ENCODE measurements at regions not wholly inside any gene's neighbourhood (a gene's known extent, or its start where the extent isn't known, plus 50 kb on each side); places are given as distances from the start of the nearest gene placed in this dataset.

DNA sequence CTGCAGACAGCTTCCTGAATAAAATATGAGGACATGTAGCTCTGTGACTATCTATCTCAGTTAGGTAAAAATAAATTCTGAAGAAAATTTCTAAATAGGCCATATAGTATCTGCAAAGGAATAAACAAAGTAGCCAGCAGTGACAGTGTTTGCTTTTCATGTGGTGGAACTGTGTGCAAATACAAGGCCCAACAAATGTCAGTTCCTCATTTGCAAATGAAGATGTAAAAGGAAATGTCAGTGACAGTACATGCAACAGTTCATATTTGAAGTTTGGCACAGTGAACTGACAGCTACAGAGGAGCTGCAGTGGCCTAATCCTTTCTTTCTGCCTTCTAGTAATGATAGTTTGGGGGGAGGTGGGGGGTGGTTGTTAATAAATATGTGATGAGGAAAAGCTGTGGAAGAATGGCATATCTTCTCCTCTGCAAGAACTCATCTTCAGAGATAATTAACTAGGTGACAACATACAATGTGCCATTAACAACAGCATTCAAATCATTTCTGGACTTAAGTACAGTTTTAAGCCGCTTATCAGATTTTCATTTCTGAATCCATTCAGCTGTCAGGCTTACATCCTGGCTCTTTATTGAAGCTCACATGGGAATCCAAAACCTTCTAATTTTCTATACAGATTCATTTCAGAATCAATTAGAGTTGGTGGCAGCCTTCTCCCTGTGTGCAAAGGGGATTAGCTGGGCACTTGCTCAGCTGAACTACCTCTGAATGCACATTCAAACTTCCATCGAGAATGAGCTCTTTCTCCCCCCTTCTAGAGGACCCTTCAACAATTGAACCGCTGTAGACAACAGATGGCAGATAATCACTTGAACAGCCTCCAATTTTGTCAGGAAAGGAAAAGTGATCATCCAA lies 1059.0 kb upstream of the EPHA7 start:
- DNase-seq (ENCODE audit: low read depth, low spot score), result no peak
- no peaks in the 10 kb centered on the region for H3K4me1 ChIP-seq (ENCODE audit: control insufficient read depth, insufficient read depth, low read length)
- no peak for ATAC-seq
- no peaks in the 10 kb centered on the region for H3K36me3 ChIP-seq (ENCODE audit: control insufficient read depth, insufficient read depth, low read length)
- in situ Hi-C loops (cut with HindIII; ENCODE audit: low pct_unique_long_range_greater_than_20kb, low sequenced_read_pairs) (no loop called here), intact Hi-C loops (cut with micrococcal nuclease; ENCODE audit: unreplicated experiment) (no loop called here)
- no peaks in the 10 kb centered on the region for H3K27me3 ChIP-seq (ENCODE audit: control insufficient read depth, insufficient read depth, low read length)
- TF ChIP-seq, protein P1, sequence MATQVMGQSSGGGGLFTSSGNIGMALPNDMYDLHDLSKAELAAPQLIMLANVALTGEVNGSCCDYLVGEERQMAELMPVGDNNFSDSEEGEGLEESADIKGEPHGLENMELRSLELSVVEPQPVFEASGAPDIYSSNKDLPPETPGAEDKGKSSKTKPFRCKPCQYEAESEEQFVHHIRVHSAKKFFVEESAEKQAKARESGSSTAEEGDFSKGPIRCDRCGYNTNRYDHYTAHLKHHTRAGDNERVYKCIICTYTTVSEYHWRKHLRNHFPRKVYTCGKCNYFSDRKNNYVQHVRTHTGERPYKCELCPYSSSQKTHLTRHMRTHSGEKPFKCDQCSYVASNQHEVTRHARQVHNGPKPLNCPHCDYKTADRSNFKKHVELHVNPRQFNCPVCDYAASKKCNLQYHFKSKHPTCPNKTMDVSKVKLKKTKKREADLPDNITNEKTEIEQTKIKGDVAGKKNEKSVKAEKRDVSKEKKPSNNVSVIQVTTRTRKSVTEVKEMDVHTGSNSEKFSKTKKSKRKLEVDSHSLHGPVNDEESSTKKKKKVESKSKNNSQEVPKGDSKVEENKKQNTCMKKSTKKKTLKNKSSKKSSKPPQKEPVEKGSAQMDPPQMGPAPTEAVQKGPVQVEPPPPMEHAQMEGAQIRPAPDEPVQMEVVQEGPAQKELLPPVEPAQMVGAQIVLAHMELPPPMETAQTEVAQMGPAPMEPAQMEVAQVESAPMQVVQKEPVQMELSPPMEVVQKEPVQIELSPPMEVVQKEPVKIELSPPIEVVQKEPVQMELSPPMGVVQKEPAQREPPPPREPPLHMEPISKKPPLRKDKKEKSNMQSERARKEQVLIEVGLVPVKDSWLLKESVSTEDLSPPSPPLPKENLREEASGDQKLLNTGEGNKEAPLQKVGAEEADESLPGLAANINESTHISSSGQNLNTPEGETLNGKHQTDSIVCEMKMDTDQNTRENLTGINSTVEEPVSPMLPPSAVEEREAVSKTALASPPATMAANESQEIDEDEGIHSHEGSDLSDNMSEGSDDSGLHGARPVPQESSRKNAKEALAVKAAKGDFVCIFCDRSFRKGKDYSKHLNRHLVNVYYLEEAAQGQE (IDR thresholded peaks at IDR 0.05; ENCODE audit: insufficient read depth in 1 of 2, low read depth in 2 of 2, low read length in 1 of 2), result no peak
- TF ChIP-seq, protein P2, sequence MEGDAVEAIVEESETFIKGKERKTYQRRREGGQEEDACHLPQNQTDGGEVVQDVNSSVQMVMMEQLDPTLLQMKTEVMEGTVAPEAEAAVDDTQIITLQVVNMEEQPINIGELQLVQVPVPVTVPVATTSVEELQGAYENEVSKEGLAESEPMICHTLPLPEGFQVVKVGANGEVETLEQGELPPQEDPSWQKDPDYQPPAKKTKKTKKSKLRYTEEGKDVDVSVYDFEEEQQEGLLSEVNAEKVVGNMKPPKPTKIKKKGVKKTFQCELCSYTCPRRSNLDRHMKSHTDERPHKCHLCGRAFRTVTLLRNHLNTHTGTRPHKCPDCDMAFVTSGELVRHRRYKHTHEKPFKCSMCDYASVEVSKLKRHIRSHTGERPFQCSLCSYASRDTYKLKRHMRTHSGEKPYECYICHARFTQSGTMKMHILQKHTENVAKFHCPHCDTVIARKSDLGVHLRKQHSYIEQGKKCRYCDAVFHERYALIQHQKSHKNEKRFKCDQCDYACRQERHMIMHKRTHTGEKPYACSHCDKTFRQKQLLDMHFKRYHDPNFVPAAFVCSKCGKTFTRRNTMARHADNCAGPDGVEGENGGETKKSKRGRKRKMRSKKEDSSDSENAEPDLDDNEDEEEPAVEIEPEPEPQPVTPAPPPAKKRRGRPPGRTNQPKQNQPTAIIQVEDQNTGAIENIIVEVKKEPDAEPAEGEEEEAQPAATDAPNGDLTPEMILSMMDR (IDR thresholded peaks at IDR 0.05), result no peak
- TF ChIP-seq TCF7L2 (IDR thresholded peaks at IDR 0.05; ENCODE audit: low read depth, low read length), result no peak
- TF ChIP-seq SIN3A (IDR thresholded peaks at IDR 0.05; ENCODE audit: borderline replicate concordance, insufficient read depth, low read depth, low read length), result no peak
- no peak for TF ChIP-seq POLR2AphosphoS5 (IDR thresholded peaks at IDR 0.05; ENCODE audit: low read depth, low read length)
- no peak overlapping the region for H3K27ac ChIP-seq (ENCODE audit: low read length)
- ChIA-PET CTCF (no interaction called here), POLR2A (no interaction called here)
- no peaks in the 10 kb centered on the region for H3K9me3 ChIP-seq (ENCODE audit: control insufficient read depth, insufficient read depth, low read depth, low read length)
- H3K4me3 ChIP-seq (ENCODE audit: low read depth in 2 of 2, low read length in 2 of 2), result no peak overlapping the region
- no TSS peak for BruUV-seq (replicated peaks)

DNA sequence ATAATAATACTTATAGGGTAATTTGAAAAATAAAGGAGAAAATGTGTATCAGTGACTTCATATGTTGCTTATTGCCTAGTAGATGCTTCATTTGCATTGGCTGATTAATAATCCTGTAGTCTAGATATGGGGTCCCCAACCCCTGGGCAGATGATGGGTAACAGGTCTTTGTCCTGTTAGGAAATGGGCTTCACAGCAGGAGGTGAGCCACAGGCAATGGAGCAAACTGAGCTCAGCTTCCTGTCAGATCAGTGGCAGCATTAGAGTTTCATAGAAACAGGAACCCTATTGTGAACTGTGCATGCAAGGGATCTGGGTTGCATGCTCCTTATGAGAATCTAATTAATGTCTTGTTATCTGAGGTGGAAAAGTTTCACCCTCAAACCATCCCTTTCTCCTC lies 1049.5 kb upstream of the EPHA7 start:
- DNase-seq (ENCODE audit: low read depth, low spot score), result no peak
- no peak for TF ChIP-seq TCF7L2 (IDR thresholded peaks at IDR 0.05; ENCODE audit: low read depth, low read length)
- Histone ChIP-seq H3K27ac (ENCODE audit: low read length) (no peak overlapping the region), H3K9me3 (ENCODE audit: control insufficient read depth, insufficient read depth, low read depth, low read length) (no peaks in the 10 kb centered on the region), H3K27me3 (ENCODE audit: control insufficient read depth, insufficient read depth, low read length) (no peaks in the 10 kb centered on the region), H3K4me3 (ENCODE audit: low read depth in 2 of 2, low read length in 2 of 2) (no peak overlapping the region), H3K4me1 (ENCODE audit: control insufficient read depth, insufficient read depth, low read length) (no peaks in the 10 kb centered on the region), H3K36me3 (ENCODE audit: control insufficient read depth, insufficient read depth, low read length) (no peaks in the 10 kb centered on the region)
- POLR2A ChIA-PET, result no interaction called here
- no peak for ATAC-seq
- in situ Hi-C loops (cut with HindIII; ENCODE audit: low pct_unique_long_range_greater_than_20kb, low sequenced_read_pairs) (no loop called here), intact Hi-C loops (cut with micrococcal nuclease; ENCODE audit: unreplicated experiment) (no loop called here)
- no TSS peak for BruUV-seq (replicated peaks)
- CTCF ChIA-PET, result no interaction called here

DNA sequence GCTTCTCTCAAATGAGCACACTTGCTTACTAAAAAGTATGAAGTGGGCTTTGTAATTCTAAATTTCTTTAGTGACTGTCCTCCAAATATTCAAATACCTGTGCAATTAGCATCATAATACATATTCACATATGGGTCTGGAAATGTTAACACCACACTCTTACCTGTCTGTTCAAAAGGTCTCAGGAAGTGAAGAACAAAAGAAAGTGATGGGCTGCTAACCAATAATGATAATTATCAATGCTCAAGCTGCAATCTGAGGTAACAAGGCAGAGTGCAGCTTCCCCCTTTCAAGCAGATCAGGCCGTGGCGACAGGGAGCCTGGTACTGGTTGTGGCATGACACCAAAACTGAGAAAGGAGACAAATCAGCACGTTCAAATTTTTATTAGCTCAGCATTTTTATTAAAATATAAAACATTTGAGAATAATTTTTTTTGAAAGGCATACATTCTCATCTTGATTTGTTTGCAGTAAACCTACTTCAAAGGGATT lies 1044.7 kb upstream of the EPHA7 start:
- DNase-seq (ENCODE audit: low read depth, low spot score) (no peak), ATAC-seq (no peak)
- POLR2A ChIA-PET, result no interaction called here
- Histone ChIP-seq H3K9me3 (ENCODE audit: control insufficient read depth, insufficient read depth, low read depth, low read length) (no peaks in the 10 kb centered on the region), H3K4me3 (ENCODE audit: low read depth in 2 of 2, low read length in 2 of 2) (no peak overlapping the region), H3K27me3 (ENCODE audit: control insufficient read depth, insufficient read depth, low read length) (no peaks in the 10 kb centered on the region), H3K27ac (ENCODE audit: low read length) (no peak overlapping the region), H3K36me3 (ENCODE audit: control insufficient read depth, insufficient read depth, low read length) (no peaks in the 10 kb centered on the region), H3K4me1 (ENCODE audit: control insufficient read depth, insufficient read depth, low read length) (no peaks in the 10 kb centered on the region)
- intact Hi-C loops (cut with micrococcal nuclease; ENCODE audit: unreplicated experiment) (no loop called here), in situ Hi-C loops (cut with HindIII; ENCODE audit: low pct_unique_long_range_greater_than_20kb, low sequenced_read_pairs) (no loop called here)
- BruUV-seq (replicated peaks), result no TSS peak
- CTCF ChIA-PET, result no interaction called here
- no peak for TF ChIP-seq TCF7L2 (IDR thresholded peaks at IDR 0.05; ENCODE audit: low read depth, low read length)
- TF ChIP-seq POLR2AphosphoS5 (IDR thresholded peaks at IDR 0.05; ENCODE audit: low read depth, low read length), result no peak
- TF ChIP-seq, protein P1 (IDR thresholded peaks at IDR 0.05; ENCODE audit: insufficient read depth in 1 of 2, low read depth in 2 of 2, low read length in 1 of 2), result no peak
- TF ChIP-seq SIN3A (IDR thresholded peaks at IDR 0.05; ENCODE audit: borderline replicate concordance, insufficient read depth, low read depth, low read length), result no peak
- TF ChIP-seq, protein P2 (IDR thresholded peaks at IDR 0.05), result no peak
